ENCODE measurements at regions not wholly inside any gene's neighbourhood (a gene's known extent, or its start where the extent isn't known, plus 50 kb on each side); places are given as distances from the start of the nearest gene placed in this dataset.

DNA sequence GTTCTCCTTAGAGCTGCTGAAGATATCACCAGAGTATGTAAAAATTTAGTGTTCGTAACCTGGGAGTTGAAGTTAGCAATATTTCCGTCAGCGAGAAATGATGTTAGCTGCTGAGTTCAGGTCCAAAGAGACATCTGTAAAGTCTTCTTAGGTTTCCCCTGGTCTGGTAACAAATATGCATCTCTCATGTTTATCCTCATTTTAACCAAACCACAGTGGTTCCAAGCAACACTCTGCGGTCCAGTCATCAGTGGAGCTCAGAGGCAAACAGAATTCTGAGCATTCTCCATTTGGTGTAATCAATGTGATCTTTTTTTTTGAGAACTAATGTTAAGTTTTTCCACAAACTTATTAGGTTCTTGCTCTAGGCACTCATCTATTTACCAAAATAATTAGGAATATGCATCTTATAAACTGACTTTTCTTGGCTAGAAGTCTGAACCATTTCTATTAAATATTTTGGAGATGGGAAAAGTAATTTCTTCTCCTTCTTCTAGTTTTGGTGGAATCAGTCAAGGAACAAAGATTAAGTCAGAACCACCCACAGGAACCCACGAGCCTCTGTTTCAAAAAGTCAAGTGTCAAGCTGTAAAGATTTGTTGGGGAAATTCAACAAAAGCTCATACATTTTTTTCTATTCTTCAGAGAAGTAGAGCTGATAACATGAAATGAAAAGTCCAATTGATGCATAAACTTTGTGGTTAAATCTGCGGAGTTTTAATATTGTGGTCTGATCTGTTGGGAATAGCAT, 64.7 kb downstream of the IFNG start:
- BruUV-seq (replicated peaks): no TSS peak

DNA sequence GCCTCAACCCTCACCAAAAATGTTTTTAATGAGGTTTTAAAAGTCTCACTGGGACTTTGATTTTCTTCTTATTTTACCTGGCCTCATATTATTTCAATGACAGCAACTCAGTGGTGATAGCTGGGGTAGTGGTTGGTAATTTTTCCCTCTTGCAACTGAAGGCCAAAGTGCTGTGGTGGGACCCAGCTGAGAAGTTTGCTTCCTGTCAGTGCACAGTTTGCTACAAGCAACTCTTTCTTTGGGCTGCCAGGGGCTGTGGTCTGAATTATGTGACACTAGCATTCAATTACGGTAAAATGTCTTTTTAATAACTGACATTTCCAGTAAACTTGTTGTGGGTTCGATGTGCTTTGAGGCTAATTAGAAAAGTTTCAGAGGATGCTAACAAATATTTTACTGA, 65.3 kb downstream of the IFNG start:
- Histone ChIP-seq H3K9me1 (replicated peaks; ENCODE audit: control insufficient read depth, extremely low read depth, insufficient read depth, low read length) (no peaks in the 10 kb centered on the region), H3K9me3 (replicated peaks; ENCODE audit: control insufficient read depth, insufficient read depth, low read length) (no peaks in the 10 kb centered on the region), H4K20me1 (replicated peaks; ENCODE audit: control insufficient read depth, extremely low read depth, insufficient read depth, low read length) (no peaks in the 10 kb centered on the region), H3K9ac (replicated peaks; ENCODE audit: extremely low read depth, insufficient read depth, low read length) (no peak overlapping the region), H3K79me2 (ENCODE audit: control insufficient read depth, insufficient read depth, low read length) (no peaks in the 10 kb centered on the region), H3K4me1 (ENCODE audit: control insufficient read depth, extremely low read depth, insufficient read depth, low read length) (no peaks in the 10 kb centered on the region), H2AFZ (ENCODE audit: low read depth, low read length) (no peak overlapping the region), H3K27ac (ENCODE audit: insufficient read depth, low read depth, low read length) (no peak overlapping the region), H3K4me3 (replicated peaks in 1 of 3; ENCODE audit: insufficient read depth in 1 of 3, low read depth in 1 of 3, low read length in 3 of 3) (no peak overlapping the region), H3K27me3 (ENCODE audit: control insufficient read depth in 2 of 2, insufficient read depth in 2 of 2, low read length in 2 of 2) (no peaks in the 10 kb centered on the region), H3K4me2 (ENCODE audit: insufficient read depth, low read length) (no peak overlapping the region), H3K36me3 (ENCODE audit: control insufficient read depth in 2 of 2, extremely low read depth in 1 of 2, insufficient read depth in 2 of 2, low read length in 2 of 2) (no peaks in the 10 kb centered on the region)
- FAIRE-seq (no peak), DNase-seq (ENCODE audit: low read depth, low spot score) (no peak)
- dilution Hi-C loops (cut with MboI; ENCODE audit: extremely low pct_ligation_motif_present, low sequenced_read_pairs) (no loop called here), intact Hi-C loops (cut with micrococcal nuclease) (no loop called here)
- ChIA-PET CTCF (no interaction called here), POLR2A (no interaction called here)
- TF ChIP-seq, protein P1, sequence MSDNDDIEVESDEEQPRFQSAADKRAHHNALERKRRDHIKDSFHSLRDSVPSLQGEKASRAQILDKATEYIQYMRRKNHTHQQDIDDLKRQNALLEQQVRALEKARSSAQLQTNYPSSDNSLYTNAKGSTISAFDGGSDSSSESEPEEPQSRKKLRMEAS (IDR thresholded peaks at IDR 0.05; ENCODE audit: insufficient read depth, insufficient read length): no peak
- TF ChIP-seq, protein P2, sequence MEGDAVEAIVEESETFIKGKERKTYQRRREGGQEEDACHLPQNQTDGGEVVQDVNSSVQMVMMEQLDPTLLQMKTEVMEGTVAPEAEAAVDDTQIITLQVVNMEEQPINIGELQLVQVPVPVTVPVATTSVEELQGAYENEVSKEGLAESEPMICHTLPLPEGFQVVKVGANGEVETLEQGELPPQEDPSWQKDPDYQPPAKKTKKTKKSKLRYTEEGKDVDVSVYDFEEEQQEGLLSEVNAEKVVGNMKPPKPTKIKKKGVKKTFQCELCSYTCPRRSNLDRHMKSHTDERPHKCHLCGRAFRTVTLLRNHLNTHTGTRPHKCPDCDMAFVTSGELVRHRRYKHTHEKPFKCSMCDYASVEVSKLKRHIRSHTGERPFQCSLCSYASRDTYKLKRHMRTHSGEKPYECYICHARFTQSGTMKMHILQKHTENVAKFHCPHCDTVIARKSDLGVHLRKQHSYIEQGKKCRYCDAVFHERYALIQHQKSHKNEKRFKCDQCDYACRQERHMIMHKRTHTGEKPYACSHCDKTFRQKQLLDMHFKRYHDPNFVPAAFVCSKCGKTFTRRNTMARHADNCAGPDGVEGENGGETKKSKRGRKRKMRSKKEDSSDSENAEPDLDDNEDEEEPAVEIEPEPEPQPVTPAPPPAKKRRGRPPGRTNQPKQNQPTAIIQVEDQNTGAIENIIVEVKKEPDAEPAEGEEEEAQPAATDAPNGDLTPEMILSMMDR (IDR thresholded peaks at IDR 0.05; ENCODE audit: extremely low read depth in 1 of 2, insufficient read depth in 1 of 2, low read depth in 1 of 2, low read length in 2 of 2): no peak
- no peak for TF ChIP-seq POLR2A (IDR thresholded peaks at IDR 0.05; ENCODE audit: low read depth, low read length)
- TF ChIP-seq MYC (IDR thresholded peaks at IDR 0.05; ENCODE audit: low read depth, low read length): no peak
- no peak for TF ChIP-seq GATA2 (IDR thresholded peaks at IDR 0.05; ENCODE audit: insufficient read depth, insufficient read length, low read depth, low read length)
- no peak for TF ChIP-seq EZH2 (IDR thresholded peaks at IDR 0.05; ENCODE audit: borderline replicate concordance, low read depth, low read length, severe bottlenecking)
- no peak for TF ChIP-seq POLR2AphosphoS5 (IDR thresholded peaks at IDR 0.05; ENCODE audit: insufficient read depth, low read depth, low read length)
- no peak for TF ChIP-seq JUN (IDR thresholded peaks at IDR 0.05; ENCODE audit: borderline replicate concordance, insufficient read depth, insufficient read length, low read depth)
- no peak for TF ChIP-seq FOS (IDR thresholded peaks at IDR 0.05; ENCODE audit: borderline replicate concordance, insufficient read depth, low read length)
- BruUV-seq (replicated peaks): no TSS peak

More for the DNA sequence above, 64.7 kb downstream of the IFNG start:
- Histone ChIP-seq H2AFZ (ENCODE audit: low read depth, low read length) (no peak overlapping the region), H3K79me2 (ENCODE audit: control insufficient read depth, insufficient read depth, low read length) (no peaks in the 10 kb centered on the region), H3K4me2 (ENCODE audit: insufficient read depth, low read length) (no peak overlapping the region), H3K4me3 (replicated peaks in 1 of 3; ENCODE audit: insufficient read depth in 1 of 3, low read depth in 1 of 3, low read length in 3 of 3) (no peak overlapping the region), H3K9ac (replicated peaks; ENCODE audit: extremely low read depth, insufficient read depth, low read length) (no peak overlapping the region), H3K9me3 (replicated peaks; ENCODE audit: control insufficient read depth, insufficient read depth, low read length) (no peaks in the 10 kb centered on the region), H3K9me1 (replicated peaks; ENCODE audit: control insufficient read depth, extremely low read depth, insufficient read depth, low read length) (no peaks in the 10 kb centered on the region), H4K20me1 (replicated peaks; ENCODE audit: control insufficient read depth, extremely low read depth, insufficient read depth, low read length) (no peaks in the 10 kb centered on the region), H3K36me3 (ENCODE audit: control insufficient read depth in 2 of 2, extremely low read depth in 1 of 2, insufficient read depth in 2 of 2, low read length in 2 of 2) (no peaks in the 10 kb centered on the region), H3K4me1 (ENCODE audit: control insufficient read depth, extremely low read depth, insufficient read depth, low read length) (no peaks in the 10 kb centered on the region), H3K27ac (ENCODE audit: insufficient read depth, low read depth, low read length) (no peak overlapping the region), H3K27me3 (ENCODE audit: control insufficient read depth in 2 of 2, insufficient read depth in 2 of 2, low read length in 2 of 2) (no peaks in the 10 kb centered on the region)
- FAIRE-seq (no peak), DNase-seq (ENCODE audit: low read depth, low spot score) (no peak)
- dilution Hi-C loops (cut with MboI; ENCODE audit: extremely low pct_ligation_motif_present, low sequenced_read_pairs): no loop called here
- no peak for TF ChIP-seq POLR2A (IDR thresholded peaks at IDR 0.05; ENCODE audit: low read depth, low read length)
- TF ChIP-seq, protein P2 (IDR thresholded peaks at IDR 0.05; ENCODE audit: extremely low read depth in 1 of 2, insufficient read depth in 1 of 2, low read depth in 1 of 2, low read length in 2 of 2): no peak
- POLR2A ChIA-PET: no interaction called here
- CTCF ChIA-PET: no interaction called here
- intact Hi-C loops (cut with micrococcal nuclease): no loop called here
